IPS DF 4.7 (cell line): ENCODE measurements at regions not wholly inside any gene's neighbourhood (a gene's known extent, or its start where the extent isn't known, plus 50 kb on each side); places are given as distances from the start of the nearest gene placed in this dataset.
"Not testable (repeated sequence)": the region's sequence is repeated elsewhere in the genome, so short reads cannot be mapped to it uniquely, and the experiment has no call there.

Experiments
- DNase-seq: peaks from one replicate; pipeline ENCODE4 v3.0.0-alpha.2; 2013; ENCODE audit warnings: low spot score; ENCODE audit errors: extremely low read depth

GRCh38 chr13:64617231-64617630 is 2612.9 kb downstream of the PCDH9 start:
- no peak for DNase-seq

DNA sequence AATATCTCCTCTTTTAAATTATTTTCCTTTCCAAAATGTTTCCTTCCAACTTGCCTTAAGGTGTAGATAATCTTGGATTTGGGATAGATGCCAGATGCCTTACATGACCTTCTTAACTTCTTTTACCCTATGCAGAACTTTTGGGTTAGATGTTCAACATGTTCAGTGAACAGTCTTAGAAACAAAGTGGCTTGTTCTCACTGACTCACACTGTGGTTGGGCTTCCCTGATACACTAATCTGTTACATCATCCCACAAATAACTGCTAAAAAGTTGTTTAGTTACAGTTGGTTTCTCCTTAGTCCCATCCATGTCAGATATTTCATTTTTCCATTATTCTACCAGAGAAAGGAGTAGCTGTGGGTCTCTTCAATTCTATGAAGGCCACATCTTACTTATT is 2638.2 kb downstream of the PCDH9 start:
- no peak for DNase-seq

- no peak for DNase-seq
Measured at GRCh38 chr13:64579331-64579730, 2650.8 kb downstream of the PCDH9 start.

GRCh38 chr13:64568748-64569147 is 2661.4 kb downstream of the PCDH9 start:
- DNase-seq, result no peak

DNA sequence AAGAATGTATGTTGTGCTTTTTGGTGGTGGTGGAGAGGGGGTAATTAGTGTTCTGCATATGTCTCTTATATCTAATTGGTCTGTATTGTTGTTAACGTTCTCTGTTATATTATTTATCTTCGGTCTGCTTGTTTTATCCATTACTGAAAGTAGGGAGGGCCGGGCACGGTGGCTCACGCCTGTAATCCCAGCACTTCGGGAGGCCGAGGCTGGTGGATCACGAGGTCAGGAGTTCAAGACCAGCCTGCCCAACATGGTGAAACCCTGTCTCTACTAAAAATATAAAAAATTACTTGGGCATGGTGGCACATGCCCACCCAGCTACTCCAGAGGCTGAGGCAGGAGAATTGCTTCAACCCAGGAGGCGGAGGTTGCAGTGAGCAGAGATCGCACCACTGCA is 2672.1 kb downstream of the PCDH9 start:
- DNase-seq, result not testable (repeated sequence)

DNA sequence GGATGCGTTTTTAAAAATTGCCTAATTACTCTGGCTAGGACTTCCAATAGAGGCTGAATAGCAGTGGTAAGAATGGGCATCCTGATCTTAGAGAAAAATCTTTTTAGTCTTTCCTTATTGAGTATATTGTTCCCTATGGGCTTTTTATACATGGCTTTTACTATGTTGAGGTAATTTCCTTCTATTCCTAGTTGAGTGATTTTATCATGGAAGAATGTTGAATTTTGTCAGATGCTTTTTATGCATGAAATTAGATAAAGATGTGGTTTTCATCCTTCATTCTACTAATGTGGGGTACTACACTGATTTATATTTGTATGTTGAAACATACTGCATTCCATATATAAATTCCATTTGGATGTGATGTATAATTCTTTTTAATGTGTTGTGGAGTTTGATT is 2673.8 kb downstream of the PCDH9 start:
- DNase-seq, result no peak

- no peak for DNase-seq
Measured at GRCh38 chr13:64553411-64554129, 2676.6 kb downstream of the PCDH9 start.

DNA sequence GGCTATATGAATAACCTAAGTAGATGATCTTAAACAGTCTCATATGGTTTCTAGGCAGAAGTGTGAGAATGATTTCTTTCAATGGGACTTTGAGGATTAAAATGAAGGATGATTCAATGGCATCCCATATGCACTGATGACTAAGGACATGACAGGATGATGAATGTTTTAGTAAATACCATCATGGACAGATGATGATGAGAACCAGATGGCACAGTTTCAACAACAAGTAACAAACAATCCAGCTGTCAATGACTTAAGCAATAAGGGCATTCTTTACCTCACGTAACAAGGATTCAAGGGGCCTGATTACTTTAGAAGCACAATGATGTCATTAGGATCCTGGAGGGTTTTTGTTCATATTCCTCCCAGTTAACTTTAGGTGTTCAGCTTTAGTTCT is 2678.4 kb downstream of the PCDH9 start:
- DNase-seq, result no peak

DNA sequence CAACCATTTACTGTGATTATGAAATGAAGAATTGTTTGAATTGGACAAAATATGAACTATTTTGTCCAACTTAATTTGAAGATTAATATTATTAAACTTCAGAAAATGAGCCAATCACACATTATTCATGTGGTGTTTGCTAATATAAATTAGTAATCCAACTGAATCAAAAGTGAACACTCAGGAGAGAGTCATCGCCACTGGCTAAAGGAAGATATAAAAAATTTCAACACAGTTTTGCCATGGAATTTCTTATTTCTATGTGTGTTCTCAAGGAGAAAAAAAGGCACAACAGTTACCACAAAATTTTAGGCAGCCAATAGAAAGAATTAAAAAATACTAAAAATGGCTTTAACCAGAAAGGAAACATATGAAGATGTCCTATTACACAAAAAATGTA is 2683.8 kb downstream of the PCDH9 start:
- no peak for DNase-seq

DNA sequence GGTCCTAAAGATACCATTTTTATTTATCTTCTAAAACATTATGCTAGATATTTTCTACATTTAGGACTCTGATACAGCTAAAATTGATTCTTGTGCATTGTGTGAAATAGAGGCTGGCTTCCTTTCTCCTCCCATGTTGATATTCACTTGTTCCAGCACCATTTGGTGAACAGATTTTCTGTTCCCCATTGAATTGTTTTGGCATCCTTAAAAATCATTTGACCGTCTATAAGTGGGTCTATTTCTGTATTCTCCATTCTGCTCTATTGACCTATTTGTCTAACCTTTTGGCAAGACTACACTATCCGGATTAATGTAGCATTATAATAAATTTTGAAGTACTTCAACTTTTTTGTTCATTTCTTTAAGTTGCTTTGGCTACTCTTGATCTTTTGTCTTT is 2689.2 kb downstream of the PCDH9 start:
- no peak for DNase-seq

DNA sequence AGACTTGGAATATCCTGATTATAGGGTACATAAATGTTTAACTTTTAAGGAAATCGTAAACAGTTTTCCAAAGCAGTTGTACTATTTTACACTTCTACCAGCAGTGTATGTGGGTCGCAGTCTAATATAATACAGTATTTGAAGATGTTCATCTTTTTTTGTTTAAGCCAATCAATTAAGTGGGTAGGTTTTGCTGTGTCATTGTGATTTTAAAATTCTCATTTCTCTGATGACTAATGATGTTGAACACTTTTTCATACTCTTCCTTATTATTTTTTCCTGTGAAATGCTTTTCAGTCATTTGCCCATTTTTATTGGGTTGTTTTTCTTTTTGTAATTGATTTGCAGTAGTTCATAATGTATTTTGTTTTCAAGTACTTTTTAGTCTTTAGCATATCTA is 2689.7 kb downstream of the PCDH9 start:
- no peak for DNase-seq

- DNase-seq, result no peak
Measured at GRCh38 chr13:64538711-64539110, 2691.4 kb downstream of the PCDH9 start.

- DNase-seq, result no peak
Measured at GRCh38 chr13:64534302-64534701, 2695.8 kb downstream of the PCDH9 start.

DNA sequence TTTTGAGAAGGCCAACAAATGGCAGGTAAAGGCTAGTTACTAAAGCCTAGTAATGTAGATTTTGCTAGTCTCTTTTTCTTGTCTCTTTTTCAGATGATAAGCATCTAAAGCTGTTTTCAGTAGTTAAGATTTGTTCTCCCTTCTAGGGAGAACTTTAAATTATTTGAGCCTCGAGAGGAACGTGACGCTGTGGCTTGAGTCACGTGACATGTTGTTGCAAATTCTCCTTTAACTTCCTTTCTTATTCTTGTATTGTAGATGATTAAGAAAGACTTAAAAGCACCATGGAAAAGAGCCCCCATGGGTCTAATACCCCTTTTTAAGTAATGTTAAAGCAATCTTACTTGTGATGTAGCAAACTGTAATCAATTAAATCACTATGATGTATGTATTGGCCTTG is 2698.7 kb downstream of the PCDH9 start:
- DNase-seq, result no peak

DNA sequence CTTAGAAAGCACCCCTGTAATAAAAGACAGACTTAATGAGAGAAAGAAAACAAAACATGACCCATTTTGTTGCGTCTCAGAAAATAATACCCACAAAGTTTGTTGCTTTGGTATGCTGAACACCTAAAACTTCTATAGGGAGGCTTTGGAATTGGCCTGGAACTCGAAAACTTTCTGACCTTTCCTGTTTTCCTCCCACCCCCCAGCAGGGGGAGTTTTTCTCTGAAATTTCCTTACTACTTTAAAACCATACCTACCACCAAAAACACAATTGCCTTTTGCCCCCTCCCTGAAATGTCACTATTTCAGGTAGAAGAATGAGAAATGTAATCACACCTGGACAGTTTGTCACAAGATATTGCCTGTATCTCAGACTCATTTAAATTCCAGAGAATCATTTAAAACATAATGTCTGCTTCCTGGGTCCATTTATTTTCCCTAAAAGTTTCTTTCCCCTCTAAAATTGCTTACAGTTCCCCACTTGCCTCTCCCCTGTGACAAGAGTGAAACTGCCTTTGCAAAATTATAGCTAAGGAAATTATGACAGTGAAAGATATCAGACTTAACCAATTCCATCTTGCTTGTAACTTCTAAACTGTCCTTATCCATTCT is 2700.2 kb downstream of the PCDH9 start:
- DNase-seq, result no peak

DNA sequence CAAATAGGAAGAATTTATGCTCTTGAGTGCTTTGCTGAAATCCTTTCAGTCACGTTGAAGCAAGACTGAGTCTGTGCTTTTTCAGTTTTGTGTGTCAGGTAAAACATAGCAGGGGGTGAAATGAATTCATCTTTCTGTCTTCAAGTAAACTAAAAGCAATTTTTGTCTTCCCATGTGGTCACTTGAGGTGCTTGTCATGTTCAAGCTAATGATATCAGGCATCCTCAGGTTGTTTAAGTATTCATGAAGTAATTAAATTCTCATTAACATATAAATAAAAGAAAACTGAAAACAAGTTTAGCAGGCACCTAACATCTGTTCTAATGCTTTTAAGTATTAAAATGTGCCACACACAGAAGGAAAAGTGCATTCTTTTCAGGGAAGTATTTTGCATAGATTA is 2701.3 kb downstream of the PCDH9 start:
- DNase-seq, result no peak

GRCh38 chr13:64527561-64527960 is 2702.6 kb downstream of the PCDH9 start:
- no peak for DNase-seq

GRCh38 chr13:64525687-64526086 is 2704.4 kb downstream of the PCDH9 start:
- no peak for DNase-seq

DNA sequence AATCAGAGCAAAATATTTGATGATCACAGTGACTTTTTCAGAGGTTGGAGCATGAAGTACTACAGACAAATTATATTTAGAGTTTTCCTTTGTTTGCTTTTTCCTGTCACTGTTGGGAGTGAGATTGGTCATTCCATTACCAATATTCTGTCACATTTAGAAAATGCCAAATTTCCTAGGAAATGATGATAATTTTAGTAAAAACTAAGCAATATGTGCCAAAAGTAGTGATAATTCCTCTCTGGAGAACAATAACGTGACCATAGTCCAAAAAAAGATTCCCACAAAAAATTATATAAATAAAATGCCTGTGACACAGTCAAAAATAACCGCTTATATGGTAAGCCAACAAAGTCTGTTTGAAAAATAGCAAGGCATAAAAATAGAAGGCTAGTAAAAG is 2719.4 kb downstream of the PCDH9 start:
- DNase-seq, result no peak

DNA sequence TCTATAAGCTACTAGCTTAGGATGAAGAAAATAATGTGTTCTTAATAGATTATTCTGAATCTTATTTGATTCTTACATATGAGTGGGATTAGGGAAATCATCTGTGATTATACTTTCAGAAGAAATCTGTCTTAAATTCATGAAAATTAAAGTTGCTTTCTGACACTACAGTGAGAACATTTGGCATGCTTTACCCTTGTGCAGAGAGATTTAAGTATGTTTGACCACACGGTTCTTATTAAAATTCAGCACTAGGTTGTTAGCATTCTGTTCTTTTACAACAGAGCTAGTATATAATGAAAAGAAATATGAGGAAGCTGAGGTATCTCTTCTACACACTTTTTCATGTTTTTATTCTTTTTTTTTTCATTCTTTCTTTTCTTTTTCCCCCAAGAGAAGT is 2723.9 kb downstream of the PCDH9 start:
- no peak for DNase-seq

GRCh38 chr13:64505336-64505910 is 2724.7 kb downstream of the PCDH9 start:
- DNase-seq, result no peak

DNA sequence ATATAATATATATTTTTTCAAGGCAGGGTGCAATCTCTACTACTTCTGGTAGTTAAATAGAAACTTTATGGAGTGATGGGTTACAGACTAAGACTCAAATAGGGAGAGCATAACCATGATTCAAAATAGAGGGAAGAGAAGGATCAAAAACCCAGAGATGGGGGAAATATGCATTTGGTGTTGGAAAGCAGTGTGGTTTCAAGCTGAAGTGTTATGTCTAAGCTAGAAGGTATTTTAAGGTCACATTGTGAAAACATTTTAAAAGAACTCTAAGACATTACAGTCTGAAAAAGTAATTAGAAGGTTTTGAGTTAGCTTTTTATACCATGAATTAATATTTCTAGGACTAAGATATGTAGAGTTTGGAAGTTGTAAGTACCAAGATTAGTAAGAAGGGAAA is 2741.4 kb downstream of the PCDH9 start:
- DNase-seq, result no peak

DNA sequence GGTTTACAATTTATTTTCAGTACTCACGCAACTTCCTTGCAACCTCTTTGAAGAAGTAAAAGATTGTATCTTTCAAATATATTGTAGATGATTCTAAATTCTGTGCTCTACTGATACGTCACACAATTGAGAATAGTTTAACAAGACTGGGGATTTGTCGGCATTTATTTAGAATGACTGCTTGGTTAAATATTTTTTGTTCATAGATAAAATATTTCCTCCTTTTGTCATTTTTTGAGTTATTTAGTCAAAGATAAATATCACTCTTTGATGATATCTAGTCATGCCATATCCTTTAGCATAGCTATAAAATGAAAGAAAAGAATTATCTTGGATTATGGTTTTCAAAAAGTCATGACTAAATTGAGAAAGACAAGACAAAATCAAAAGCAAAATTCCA is 2747.8 kb downstream of the PCDH9 start:
- DNase-seq, result no peak
